Stimulated activated CD4-positive, alpha-beta T cell treated with anti-CD3 and anti-CD28 coated beads, Interleukin-2, amount 100 ng/mL, for 48 hours (primary cell): ENCODE measurements at regions not wholly inside any gene's neighbourhood (a gene's known extent, or its start where the extent isn't known, plus 50 kb on each side); places are given as distances from the start of the nearest gene placed in this dataset.

ENCODE experiments used
- DNase-seq, 2 donors: peaks; one replicate each; pipeline ENCODE4 v3.0.0-alpha.2; 2020

DNA sequence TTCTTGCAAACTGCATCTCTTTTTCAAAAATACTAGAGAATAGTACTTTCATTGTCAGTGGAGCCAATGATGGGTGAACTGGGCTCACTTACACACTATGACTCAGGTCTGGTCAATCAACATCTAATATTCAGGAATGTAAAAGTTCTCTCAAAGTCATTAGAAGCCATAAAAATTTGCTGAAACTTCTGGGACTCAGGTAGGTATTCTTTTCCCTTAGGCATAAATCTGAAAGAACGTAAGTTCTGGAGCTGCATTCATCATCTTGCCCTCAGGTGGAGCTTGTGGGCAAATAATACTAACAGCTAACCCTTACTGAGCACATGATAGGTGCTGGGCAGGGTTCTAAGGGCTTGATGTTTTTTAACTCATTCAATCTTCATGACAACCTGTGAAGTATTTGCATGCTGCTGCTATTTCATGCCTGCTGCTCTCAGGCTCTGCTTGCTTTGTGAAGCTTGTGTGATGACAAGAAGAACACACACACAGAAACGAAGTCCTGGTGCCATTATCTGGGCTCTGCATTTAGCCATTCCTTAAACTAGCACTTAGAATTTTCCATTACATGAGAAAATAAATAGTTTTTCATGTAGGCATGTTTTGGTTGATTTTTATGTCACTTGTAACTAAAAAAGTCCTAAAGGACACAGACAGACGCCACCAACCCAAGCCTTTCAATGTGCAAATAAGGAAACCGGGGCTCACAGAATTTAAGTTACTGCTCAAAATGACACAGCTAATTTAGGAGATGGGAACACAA, 394.2 kb upstream of the LYPLAL1 start:
- no peak for DNase-seq

DNA sequence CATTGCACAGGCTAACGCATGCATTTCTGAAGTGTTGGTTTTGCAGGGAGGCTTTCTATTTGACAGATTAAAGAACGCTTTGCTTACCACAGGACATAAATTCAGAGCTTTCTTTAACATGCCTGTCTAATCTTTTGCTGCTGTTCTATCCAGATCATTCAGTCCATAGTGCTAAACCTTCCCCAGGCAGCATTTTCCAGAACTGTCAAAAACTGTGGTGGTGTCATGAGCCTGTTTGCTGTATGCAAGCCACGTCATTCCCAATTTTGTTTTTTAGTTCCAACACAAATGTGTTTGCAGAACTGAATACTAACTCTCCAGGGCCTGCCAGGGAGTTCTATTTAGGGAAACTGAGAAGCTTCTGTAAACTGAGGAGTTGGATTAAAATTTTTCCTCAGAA, 390.5 kb upstream of the LYPLAL1 start:
- no peak for DNase-seq

GRCh38 chr1:218783916-218784315, 389.8 kb upstream of the LYPLAL1 start:
- no peak for DNase-seq

GRCh38 chr1:218785928-218786327, 387.8 kb upstream of the LYPLAL1 start:
- no peak for DNase-seq

GRCh38 chr1:218787826-218788225, 385.9 kb upstream of the LYPLAL1 start:
- DNase-seq = no peak

DNA sequence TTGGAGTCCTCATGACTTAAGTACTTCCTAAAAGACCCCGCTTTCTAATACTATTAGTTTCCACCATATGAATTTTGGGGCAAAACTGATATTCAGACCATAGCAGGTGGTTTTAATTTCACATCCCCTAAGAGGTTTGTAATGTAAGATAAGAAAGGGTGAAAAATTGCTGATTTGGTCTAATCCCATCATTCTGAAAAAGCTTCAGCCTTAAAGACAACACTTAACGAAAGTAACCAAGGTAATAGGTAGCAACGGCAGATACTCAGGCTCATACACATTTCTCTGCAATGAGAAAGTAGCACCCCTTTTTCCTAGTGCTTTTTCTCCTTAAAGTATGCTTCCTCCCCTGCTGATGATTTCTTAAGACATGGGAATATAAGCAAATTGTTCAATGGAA, 376.9 kb upstream of the LYPLAL1 start:
- DNase-seq = no peak

DNA sequence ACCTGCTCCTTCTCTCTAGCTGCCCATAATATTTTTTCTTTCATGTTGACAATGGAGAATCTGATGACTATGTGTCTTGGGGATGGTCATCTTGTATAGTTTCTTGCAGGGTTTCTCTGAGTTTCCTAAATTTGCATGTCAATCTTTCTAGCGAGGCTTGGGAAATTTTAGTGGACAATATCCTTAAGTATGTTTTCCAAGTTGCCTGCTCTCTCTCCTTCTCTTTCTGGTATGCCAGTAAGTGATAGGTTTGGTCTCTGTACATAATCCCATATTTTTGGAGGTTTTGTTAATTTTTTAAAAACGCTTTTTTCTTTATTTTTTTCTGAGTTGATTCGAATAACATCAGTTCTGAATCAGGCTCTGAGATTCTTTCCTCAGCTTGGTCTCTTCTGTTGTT, 370.9 kb upstream of the LYPLAL1 start:
- no peak for DNase-seq

- no peak for DNase-seq
These were observed 370.2 kb upstream of the LYPLAL1 start for GRCh38 chr1:218803351-218803997.

GRCh38 chr1:218804014-218804785, 369.5 kb upstream of the LYPLAL1 start:
- no peak for DNase-seq

DNA sequence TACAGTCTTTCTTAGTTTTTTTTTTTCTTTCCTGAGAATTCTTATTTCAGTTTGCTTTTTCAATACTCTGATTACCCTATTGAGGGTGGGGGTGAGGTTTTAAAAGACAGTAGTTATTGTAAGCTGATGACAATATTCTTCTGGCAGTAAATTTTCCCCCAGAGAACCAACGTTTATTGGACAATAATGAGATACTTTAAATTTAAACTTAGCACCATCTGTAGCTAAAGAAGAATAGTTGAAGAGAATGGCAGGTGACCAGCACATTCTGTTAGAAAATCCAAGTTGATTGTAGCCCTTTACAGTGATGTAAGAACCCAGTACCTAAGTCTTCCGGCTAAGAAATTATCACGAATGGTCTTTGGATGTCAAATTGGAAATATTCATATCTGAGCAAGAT, 364.6 kb upstream of the LYPLAL1 start:
- DNase-seq = no peak

DNA sequence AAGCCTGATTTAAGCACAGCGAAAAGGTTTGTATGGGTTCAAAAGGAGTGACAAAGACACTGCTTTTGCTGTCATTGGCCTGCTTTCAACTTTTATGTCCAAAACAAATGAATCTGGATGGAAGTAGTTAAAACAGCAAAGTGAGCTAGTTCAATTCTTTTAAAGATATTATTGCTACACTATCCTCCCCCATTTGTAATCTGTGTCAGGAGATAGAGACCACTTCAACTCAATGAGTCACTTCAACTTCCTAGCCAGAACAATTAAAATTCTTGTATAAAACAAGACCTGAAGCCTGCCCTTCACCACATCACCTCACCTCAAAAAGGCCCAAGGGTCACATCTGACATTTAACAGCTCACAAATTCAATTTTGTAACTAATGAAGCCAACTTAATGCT, 364.1 kb upstream of the LYPLAL1 start:
- no peak for DNase-seq

GRCh38 chr1:218810306-218810705, 363.4 kb upstream of the LYPLAL1 start:
- DNase-seq = no peak

DNA sequence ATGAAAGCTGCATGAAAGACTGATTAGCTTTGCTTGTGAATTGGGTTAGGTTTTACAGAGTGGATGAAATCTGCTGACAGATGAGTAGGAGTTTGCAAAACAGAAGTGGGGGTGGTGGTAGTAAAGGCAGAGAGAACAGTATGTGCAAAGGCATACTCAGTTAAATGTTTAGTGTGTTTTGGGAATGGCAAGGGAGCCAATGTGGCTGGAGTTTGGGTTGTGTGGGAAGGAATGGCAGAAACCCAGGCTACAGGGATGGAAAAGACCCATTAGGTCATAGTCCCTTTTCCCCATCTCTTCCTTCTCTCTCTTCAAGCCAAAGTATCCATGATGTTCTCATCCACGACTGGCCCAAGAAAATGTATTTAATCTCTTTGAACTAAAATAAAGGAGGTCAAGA, 362.2 kb upstream of the LYPLAL1 start:
- DNase-seq = no peak

GRCh38 chr1:218812360-218812759, 361.3 kb upstream of the LYPLAL1 start:
- no peak for DNase-seq

- DNase-seq = no peak
These were observed 360.4 kb upstream of the LYPLAL1 start for GRCh38 chr1:218813237-218813636.

DNA sequence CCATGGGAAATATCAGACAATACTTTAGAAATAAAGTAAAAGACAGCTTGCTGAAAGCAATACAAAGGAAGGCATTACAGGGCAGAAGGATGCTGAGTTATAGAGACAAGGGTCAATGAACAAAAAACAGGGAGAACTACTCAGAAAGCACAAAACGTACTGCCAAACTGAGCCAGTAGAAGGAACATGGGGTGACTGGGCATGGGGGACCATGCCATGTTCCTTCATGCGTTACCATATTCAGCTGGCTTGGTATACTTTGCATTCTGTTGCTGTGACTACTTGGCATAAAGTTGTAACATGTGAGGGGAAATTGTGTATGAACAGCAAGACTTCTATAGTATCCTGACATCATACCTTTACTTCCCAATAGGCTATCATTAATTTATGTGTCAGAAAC, 358.6 kb upstream of the LYPLAL1 start:
- DNase-seq = no peak

DNA sequence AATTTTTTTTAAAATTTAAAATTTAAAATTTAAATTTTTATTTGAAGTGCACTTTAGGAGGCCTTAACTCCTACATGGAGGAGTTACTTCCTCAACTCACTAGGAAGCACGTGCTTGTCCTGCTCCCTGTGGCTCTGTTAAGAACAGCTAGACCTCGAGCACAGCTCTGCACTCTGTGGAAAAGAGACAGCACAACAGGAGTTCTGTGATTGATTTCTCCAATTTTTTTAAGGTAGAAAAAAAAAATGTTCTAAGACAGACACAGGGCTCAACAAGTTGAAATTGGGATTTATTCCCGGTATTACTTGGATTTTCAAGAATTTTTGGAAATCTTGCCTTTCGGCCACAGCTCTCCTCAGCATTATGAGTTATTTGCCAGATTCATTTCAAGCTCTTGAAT, 356.6 kb upstream of the LYPLAL1 start:
- no peak for DNase-seq

DNA sequence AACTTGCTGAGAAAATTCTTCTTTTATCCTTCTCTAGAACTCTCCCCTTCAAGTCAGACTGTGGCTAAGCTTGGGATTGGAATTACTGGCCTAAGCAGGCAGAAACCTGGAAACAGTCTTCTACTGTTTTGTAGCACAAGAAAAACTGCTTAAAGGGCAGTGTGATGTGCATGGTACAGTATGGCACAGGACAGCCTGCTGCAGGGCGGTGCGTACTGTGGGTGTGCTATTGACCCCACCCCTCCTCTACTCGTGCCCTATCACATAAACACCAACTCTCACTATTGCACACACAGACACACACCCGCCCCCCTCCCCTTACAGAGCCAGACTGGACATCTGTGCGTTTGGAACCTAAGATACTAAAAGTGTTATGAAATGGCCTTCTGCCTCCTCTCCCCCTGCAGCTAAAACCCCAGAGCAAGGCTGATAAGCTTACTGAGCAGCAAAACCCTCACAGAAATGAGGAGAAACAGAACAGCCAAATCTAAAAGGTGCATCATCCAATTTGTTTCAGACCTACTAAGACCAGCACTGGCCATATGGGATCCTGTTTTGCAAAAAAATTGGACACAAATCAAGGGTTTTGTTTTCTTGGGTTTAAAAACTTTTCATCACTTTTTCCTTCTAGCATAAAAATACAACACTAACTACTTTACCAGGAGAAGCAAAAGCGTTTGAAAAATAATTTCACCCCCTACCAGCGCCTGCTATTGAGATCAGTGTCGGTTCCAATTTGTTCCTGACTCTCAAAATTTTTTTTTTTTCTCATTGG, 355.8 kb upstream of the LYPLAL1 start:
- DNase-seq = no peak

GRCh38 chr1:218823291-218823900, 350.3 kb upstream of the LYPLAL1 start:
- DNase-seq = no peak

DNA sequence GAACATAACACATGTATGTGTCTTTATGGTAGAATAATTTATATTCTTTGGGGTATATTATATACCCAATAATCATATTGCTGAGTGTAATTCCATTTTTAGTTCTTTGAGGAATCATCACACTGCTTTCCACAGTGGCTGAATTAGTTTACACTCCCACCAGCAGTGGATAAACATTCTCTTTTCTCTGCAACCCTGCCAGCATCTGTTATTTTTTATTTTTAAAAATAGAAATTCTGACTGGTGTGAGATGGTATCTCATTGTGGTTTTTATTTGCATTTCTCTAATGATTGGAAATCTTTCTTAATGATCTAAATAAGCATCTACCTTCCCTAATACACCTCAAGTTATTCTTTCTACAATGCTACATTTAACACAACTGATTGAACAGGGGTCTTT, 346.2 kb upstream of the LYPLAL1 start:
- no peak for DNase-seq

DNA sequence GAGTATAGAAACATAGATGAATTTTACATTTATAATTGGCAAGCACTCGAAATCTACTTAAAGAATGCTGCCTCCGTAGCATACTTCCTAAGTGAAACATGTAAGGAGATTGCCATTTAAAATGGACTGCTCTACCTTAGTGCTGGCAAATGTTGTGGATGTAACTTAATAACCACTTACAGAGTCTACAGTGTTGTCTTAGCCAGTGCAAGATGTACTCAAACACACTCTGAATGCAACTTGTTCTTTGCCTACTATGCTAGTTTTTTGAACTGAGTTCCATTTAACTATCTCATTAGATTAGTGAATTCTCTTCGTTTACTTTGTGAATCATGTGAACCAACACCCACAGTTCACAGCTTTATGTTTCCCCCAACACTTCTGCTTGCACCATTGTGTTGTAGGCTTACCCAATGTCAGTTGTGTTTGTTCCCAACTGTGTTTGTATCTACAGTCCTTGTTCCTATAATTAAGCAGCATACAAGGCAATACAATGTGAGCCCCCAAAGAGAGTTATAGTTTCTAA, 345.5 kb upstream of the LYPLAL1 start:
- no peak for DNase-seq

GRCh38 chr1:218829097-218829496, 344.6 kb upstream of the LYPLAL1 start:
- DNase-seq = no peak

- DNase-seq = no peak
These were observed 338.1 kb upstream of the LYPLAL1 start for GRCh38 chr1:218835609-218836008.
